ENCODE measurements at regions not wholly inside any gene's neighbourhood (a gene's known extent, or its start where the extent isn't known, plus 50 kb on each side); places are given as distances from the start of the nearest gene placed in this dataset.

DNA sequence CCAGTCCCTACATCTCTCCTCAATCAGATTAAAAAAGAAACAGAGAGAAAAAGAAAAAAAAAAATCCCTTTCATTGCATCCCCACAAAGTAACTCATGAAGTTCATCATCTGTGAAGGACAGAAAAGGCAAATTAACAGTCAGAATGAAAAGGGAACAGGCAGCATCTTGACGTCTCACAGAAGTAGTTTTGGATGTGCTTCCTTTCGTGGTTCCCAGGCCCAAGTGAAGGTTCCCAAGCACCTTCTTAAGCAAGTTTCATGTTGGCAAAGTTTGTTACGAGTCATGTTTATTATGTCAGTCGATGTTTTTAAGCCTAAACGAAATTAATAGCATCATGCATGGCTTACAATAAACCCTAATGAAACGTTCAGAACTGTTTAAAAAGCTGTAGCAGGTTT, 475.2 kb downstream of the SETD4 start:
- TF ChIP-seq POLR2A (IDR thresholded peaks at IDR 0.05; ENCODE audit: low read depth, low read length) = no peak
- FAIRE-seq (no peak), DNase-seq (ENCODE audit: insufficient read length, low spot score) (no peak)

DNA sequence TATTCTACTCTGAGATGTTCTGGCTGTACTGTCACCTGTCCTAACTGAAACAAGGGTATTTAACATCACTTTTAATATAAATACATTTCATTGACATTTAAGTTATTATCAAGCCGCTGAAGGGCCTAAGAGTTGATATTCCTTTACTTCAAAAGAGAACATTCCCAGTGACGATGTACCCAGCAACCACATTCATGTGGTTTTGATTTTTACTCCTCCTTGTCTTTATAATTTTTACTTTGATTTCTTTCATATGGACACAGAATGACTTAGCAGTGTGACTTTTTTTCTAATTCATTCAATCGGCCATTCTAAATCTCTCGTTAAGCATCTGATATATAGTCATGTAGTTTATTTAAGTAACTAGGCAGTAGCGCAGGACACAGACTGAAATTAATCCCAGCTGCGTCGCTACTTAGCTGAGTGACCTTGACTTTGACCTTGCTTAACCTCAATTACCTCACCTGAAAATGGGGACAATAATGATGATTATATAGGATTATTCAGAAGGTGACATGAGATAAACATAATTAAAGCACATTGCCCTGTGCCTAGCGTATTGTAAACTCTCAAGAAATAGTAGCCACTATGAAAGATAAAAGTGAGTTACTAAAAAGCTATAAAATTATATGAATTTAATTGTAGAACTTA, 476.6 kb downstream of the SETD4 start:
- TF ChIP-seq POLR2A (IDR thresholded peaks at IDR 0.05; ENCODE audit: low read depth, low read length) = no peak
- no peak for FAIRE-seq
- no peak for DNase-seq (ENCODE audit: insufficient read length, low spot score)

- FAIRE-seq = no peak
- TF ChIP-seq POLR2A (IDR thresholded peaks at IDR 0.05; ENCODE audit: low read depth, low read length) = no peak
- DNase-seq (ENCODE audit: insufficient read length, low spot score) = no peak
Observed at GRCh38 chr21:35582731-35583130, 477.6 kb downstream of the SETD4 start.

DNA sequence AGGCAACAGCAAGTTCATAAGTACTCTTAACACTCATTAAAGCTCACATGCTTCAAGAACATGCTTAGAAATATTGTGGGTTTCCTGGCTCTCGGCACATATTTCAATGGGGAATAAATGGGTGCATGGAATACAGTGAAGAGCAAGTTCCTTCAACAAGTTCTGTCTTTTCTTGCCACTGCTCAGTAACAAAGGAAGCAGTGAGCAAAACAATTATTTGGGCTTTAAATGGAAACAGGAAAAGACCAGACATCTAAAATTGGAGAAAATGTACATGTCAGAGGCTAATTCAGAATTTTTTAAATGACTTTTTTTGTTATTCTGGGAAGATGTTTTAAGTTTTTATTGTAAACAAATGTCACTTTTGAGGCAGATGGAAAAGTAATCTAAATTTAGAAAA, 478.7 kb downstream of the SETD4 start:
- no peak for DNase-seq (ENCODE audit: insufficient read length, low spot score)
- FAIRE-seq = no peak
- no peak for TF ChIP-seq POLR2A (IDR thresholded peaks at IDR 0.05; ENCODE audit: low read depth, low read length)

- DNase-seq (ENCODE audit: insufficient read length, low spot score) = no peak
- FAIRE-seq = no peak
- TF ChIP-seq POLR2A (IDR thresholded peaks at IDR 0.05; ENCODE audit: low read depth, low read length) = no peak
Observed at GRCh38 chr21:35579520-35580293, 480.6 kb downstream of the SETD4 start.

DNA sequence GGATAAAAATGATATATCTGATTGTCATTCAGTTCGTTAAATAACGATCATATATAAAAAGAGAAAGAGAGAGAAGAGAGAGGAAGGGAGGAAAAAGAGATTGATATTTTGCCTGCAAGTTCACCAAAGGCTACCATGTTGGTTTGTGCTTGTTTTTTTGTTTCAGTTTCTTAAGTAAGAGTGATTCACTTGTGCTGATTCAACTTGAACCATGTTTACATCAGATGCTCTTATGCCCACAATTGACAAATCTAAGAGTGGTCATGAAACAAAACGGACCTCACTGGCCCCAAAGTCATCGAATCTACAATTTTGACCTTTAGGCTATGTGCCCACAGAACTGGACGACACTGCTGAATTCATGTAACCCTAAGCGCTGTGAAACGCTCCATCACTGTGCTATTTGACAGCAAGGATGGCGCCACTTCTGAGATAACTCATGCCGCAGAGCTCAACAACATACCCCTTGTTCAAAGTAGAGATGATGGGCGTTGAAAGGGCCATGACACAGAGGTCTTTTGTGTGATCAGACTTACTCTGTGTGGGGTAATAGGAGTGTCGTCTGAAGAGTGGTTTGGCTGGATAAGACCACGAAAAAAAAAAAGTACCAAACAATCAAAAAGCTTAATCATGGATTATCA, 481.4 kb downstream of the SETD4 start:
- FAIRE-seq (no peak), DNase-seq (ENCODE audit: insufficient read length, low spot score) (no peak)
- TF ChIP-seq POLR2A (IDR thresholded peaks at IDR 0.05; ENCODE audit: low read depth, low read length) = no peak

GRCh38 chr21:35578347-35578782, 482.0 kb downstream of the SETD4 start:
- peak; percentile 25 for DNase-seq (ENCODE audit: insufficient read length, low spot score)
- TF ChIP-seq POLR2A (IDR thresholded peaks at IDR 0.05; ENCODE audit: low read depth, low read length) = no peak
- peak; percentile 88 for FAIRE-seq

- peak; percentile 20 for DNase-seq (ENCODE audit: insufficient read length, low spot score)
- peak; percentile 68 for FAIRE-seq
- TF ChIP-seq POLR2A (IDR thresholded peaks at IDR 0.05; ENCODE audit: low read depth, low read length) = no peak
Observed at GRCh38 chr21:35575280-35575915, 484.9 kb downstream of the SETD4 start.

- FAIRE-seq = no peak
- TF ChIP-seq POLR2A (IDR thresholded peaks at IDR 0.05; ENCODE audit: low read depth, low read length) = no peak
- no peak for DNase-seq (ENCODE audit: insufficient read length, low spot score)
Observed at GRCh38 chr21:35573472-35574374, 486.6 kb downstream of the SETD4 start.

DNA sequence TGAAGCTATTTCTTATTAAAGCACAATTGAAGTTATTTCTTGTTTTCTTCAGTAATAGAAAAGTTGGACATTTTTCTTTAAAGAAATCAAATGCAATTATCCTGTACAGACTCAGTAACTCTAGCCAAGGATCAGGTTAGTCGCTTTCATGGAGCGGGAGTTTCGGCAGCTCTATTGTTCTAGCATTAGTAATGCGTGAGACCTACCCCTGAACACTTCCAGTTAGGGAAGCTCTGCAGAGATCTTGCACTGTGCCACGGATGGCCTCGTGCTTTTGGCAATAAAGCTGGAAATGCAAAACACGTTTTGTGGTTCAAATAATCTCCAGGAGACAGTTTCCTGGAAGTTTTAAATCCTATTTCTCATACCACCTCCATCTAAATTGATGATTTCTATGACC, 488.4 kb downstream of the SETD4 start:
- FAIRE-seq = no peak
- no peak for TF ChIP-seq POLR2A (IDR thresholded peaks at IDR 0.05; ENCODE audit: low read depth, low read length)
- DNase-seq (ENCODE audit: insufficient read length, low spot score) = no peak

DNA sequence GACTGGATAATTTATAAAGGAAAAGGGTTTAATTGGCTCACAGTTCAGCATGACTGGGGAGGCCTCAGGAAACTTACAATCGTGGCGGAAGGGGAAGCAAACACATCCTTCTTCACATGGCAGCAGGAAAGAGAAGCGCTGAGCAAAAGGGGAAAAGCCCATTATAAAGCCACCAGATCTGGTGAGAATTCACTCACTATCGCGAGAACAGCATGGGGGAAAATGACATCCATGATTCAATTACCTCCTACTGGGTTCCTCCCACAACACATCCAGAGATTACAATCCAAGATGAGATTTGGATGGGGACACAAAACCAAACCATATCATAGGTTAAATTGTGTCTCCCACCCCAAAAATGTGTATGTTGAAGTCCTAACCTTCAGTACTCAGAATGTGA, 491.7 kb downstream of the SETD4 start:
- TF ChIP-seq POLR2A (IDR thresholded peaks at IDR 0.05; ENCODE audit: low read depth, low read length) = no peak
- FAIRE-seq = no peak
- no peak for DNase-seq (ENCODE audit: insufficient read length, low spot score)

- no peak for TF ChIP-seq POLR2A (IDR thresholded peaks at IDR 0.05; ENCODE audit: low read depth, low read length)
- FAIRE-seq = no peak
- DNase-seq (ENCODE audit: insufficient read length, low spot score) = no peak
Observed at GRCh38 chr21:35566874-35567273, 493.5 kb downstream of the SETD4 start.

DNA sequence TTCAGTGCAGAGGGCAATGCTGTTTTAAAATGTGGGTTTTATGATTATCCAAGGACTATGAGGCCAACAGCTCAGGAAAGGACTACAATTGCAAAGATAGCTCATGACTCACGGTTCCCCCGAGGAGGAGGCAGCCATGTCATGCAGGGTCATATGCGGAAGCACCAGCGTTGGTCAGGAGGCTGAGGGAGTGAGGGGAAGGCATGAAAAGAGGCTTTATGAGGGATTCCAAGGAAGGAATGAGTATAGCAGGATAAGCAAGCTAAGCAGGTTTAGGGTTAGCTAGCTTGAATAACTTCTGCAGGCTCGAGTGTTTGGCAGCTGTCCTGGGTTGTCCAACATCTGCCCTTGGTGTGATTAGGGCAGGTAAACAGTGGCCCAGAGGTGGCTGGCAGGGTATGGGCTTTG, 495.1 kb downstream of the SETD4 start:
- DNase-seq (ENCODE audit: insufficient read length, low spot score) (peak; percentile 67), FAIRE-seq (peak; percentile 20)
- TF ChIP-seq POLR2A (IDR thresholded peaks at IDR 0.05; ENCODE audit: low read depth, low read length) = 0 out of 2 replicates have a peak, but pooled peaks have one; percentile 20
